OCI-LY1 (cell line): ENCODE measurements at regions not wholly inside any gene's neighbourhood (a gene's known extent, or its start where the extent isn't known, plus 50 kb on each side); places are given as distances from the start of the nearest gene placed in this dataset.

Experiments used
- H2AFZ ChIP-seq: fragments of 200-600 bp; sonication (generic), shearing (Covaris generic); 2 replicates; pipeline ENCODE4 v1.6.0; 2014; ENCODE audit warnings: antibody characterized with exemption, mild to moderate bottlenecking, low read length
- H3F3A ChIP-seq: fragments of 200-600 bp; sonication (generic), shearing (Covaris generic); 2 replicates; pipeline ENCODE4 v1.6.0; 2014; ENCODE audit warnings: mild to moderate bottlenecking, antibody characterized with exemption, low read length, moderate library complexity; ENCODE audit not compliant: insufficient read depth
- H3K27ac ChIP-seq: fragments of 200-600 bp; sonication (generic); 2 replicates; pipeline ENCODE4 v1.5.1; 2014; ENCODE audit warnings: low read length, mixed run types, mild to moderate bottlenecking, low read depth; ENCODE audit not compliant: poor library complexity, severe bottlenecking
- H3K27me3 ChIP-seq: fragments of 200-600 bp; sonication (generic); 2 replicates; pipeline ENCODE4 v1.6.0; 2014; ENCODE audit warnings: antibody characterized with exemption, mild to moderate bottlenecking, low read length, moderate library complexity; ENCODE audit not compliant: insufficient read depth
- H3K36me3 ChIP-seq: fragments of 200-600 bp; sonication (generic); 2 replicates; pipeline ENCODE4 v1.6.1; 2014; ENCODE audit warnings: mild to moderate bottlenecking, antibody characterized with exemption, low read length, moderate library complexity, mixed read lengths; ENCODE audit not compliant: insufficient read depth
- H3K4me1 ChIP-seq: fragments of 200-600 bp; sonication (generic); 2 replicates; pipeline ENCODE4 v1.5.1; 2014; ENCODE audit warnings: mild to moderate bottlenecking, low read length, moderate library complexity; ENCODE audit not compliant: insufficient read depth, severe bottlenecking
- H3K4me2 ChIP-seq: fragments of 200-600 bp; sonication (generic), shearing (Covaris generic); 2 replicates; pipeline ENCODE4 v1.6.1; 2014; ENCODE audit warnings: low read length
- H3K4me3 ChIP-seq: fragments of 200-600 bp; sonication (generic); 2 replicates; pipeline ENCODE4 v1.5.1; 2014; ENCODE audit warnings: low read length, low read depth, mild to moderate bottlenecking, mixed read lengths; ENCODE audit not compliant: poor library complexity, severe bottlenecking
- H3K79me2 ChIP-seq: fragments of 200-600 bp; shearing (Covaris generic); 2 replicates; pipeline ENCODE4 v1.6.1; 2016; ENCODE audit warnings: mixed run types, low read length, mixed read lengths; ENCODE audit not compliant: insufficient read depth
- H3K9ac ChIP-seq: fragments of 200-600 bp; sonication (generic), shearing (Covaris generic); 2 replicates; pipeline ENCODE4 v1.6.1; 2014; ENCODE audit warnings: mild to moderate bottlenecking, low read length, mixed read lengths
- H3K9me2 ChIP-seq: fragments of 200-600 bp; sonication (generic), shearing (Covaris generic); 2 replicates; pipeline ENCODE4 v1.6.1; 2014; ENCODE audit warnings: low read depth, mild to moderate bottlenecking, low read length, mixed read lengths
- H3K9me3 ChIP-seq: fragments of 200-600 bp; shearing (Covaris generic); 2 replicates; pipeline ENCODE4 v1.6.1; 2014; ENCODE audit warnings: low read length, mixed read lengths
- H4K20me1 ChIP-seq: fragments of 200-600 bp; sonication (generic), shearing (Covaris generic); 2 replicates; pipeline ENCODE4 v1.6.0; 2016; ENCODE audit warnings: mild to moderate bottlenecking, low read length; ENCODE audit not compliant: insufficient read depth
- CTCF ChIP-seq: fragments of 200-600 bp; sonication (generic), shearing (Covaris generic); IDR thresholded peaks from 2 replicates; pipeline ENCODE4 v1.5.1; 2017; ENCODE audit warnings: mild to moderate bottlenecking, antibody characterized with exemption, low read length, moderate library complexity, mixed read lengths
- EZH2 ChIP-seq: fragments of 200-600 bp; sonication (generic), shearing (Covaris generic); IDR thresholded peaks from 2 replicates; pipeline ENCODE4 v1.8.0; 2017; ENCODE audit warnings: borderline replicate concordance, mixed run types, mild to moderate bottlenecking, antibody characterized with exemption, low read length, moderate library complexity, mixed read lengths

DNA sequence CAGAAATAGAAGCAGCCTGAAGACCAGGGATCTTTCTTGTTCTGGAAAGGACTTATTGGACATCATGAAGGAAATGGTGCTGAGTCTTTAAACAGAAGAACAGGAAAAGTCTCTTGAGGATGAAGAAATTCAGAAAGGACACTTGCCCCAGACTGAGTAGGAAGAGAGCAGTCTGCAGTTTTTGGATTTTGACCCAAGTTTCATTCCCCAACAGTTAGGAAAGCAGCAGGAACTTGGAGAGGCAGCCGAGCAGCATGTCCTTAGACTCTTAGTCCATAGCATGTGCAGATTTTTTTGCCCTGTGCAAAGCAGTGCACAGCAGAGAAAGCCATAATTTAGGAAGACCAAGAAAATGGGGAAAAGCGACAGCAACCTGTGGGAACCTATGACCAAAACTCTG is 927.2 kb upstream of the AUTS2 start:
- Histone ChIP-seq H3K4me3 (no peak overlapping the region), H3K9ac (no peak overlapping the region)

GRCh38 chr7:68671671-68672070 is 926.6 kb upstream of the AUTS2 start:
- Histone ChIP-seq H3K9me3 (no peaks in the 10 kb centered on the region; the same call in 1 of the 2 replicates), H3F3A (no peaks in the 10 kb centered on the region), H3K4me2 (no peak overlapping the region), H3K27ac (no peak overlapping the region), H3K4me3 (no peak overlapping the region), H3K36me3 (no peaks in the 10 kb centered on the region; the same call in 1 of the 2 replicates), H3K9me2 (no peaks in the 10 kb centered on the region), H3K4me1 (peaks cover 2% of the 10 kb centered on the region), H3K9ac (no peak overlapping the region), H3K79me2 (no peaks in the 10 kb centered on the region), H4K20me1 (no peaks in the 10 kb centered on the region), H2AFZ (no peak overlapping the region), H3K27me3 (peaks cover 3% of the 10 kb centered on the region; the same call in 1 of the 2 replicates)
- TF ChIP-seq EZH2, result no peak
- peak; percentile 22; the same call in 1 of the 2 replicates for TF ChIP-seq CTCF

More for the DNA sequence above, 927.2 kb upstream of the AUTS2 start:
- no peaks in the 10 kb centered on the region; the same call in 1 of the 2 replicates for H3K9me3 ChIP-seq
- H3K27me3 ChIP-seq, result peaks cover 3% of the 10 kb centered on the region; the same call in 1 of the 2 replicates
- no peaks in the 10 kb centered on the region; the same call in 1 of the 2 replicates for H3K36me3 ChIP-seq
- no peak overlapping the region for H3K4me2 ChIP-seq
- H3K4me1 ChIP-seq, result peaks cover 8% of the 10 kb centered on the region
- no peak overlapping the region for H2AFZ ChIP-seq
- no peaks in the 10 kb centered on the region for H3K9me2 ChIP-seq
- no peaks in the 10 kb centered on the region for H4K20me1 ChIP-seq
- H3K79me2 ChIP-seq, result no peaks in the 10 kb centered on the region
- TF ChIP-seq CTCF, result no peak
- TF ChIP-seq EZH2, result no peak
- no peak overlapping the region for H3K27ac ChIP-seq
- no peaks in the 10 kb centered on the region for H3F3A ChIP-seq

DNA sequence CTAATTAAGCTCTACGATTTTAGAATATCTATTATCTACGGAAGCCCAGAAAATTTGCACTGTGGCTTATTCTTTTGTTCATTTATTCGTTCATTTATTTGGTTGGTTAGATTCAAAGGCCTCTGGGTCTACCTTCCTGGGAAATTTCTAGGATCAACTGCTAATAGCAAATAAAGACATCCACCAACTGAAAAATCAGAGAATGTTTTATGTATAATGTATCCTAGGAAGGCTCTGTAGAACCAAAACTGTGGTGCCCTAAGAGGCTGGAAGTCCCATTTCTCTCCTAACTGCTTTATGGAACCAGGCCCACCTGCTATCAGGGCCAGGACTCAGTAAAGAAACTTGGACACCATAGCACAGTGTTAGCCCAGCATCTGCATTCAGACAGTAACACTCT is 923.4 kb upstream of the AUTS2 start:
- Histone ChIP-seq H3K27me3 (peaks cover 3% of the 10 kb centered on the region; the same call in 1 of the 2 replicates), H4K20me1 (no peaks in the 10 kb centered on the region), H2AFZ (no peak overlapping the region), H3K4me3 (no peak overlapping the region), H3K36me3 (no peaks in the 10 kb centered on the region; the same call in 1 of the 2 replicates), H3K9me2 (no peaks in the 10 kb centered on the region), H3K9me3 (no peaks in the 10 kb centered on the region; the same call in 1 of the 2 replicates), H3K9ac (no peak overlapping the region), H3F3A (no peaks in the 10 kb centered on the region), H3K79me2 (no peaks in the 10 kb centered on the region), H3K4me1 (no peaks in the 10 kb centered on the region), H3K4me2 (no peak overlapping the region), H3K27ac (no peak overlapping the region)
- TF ChIP-seq CTCF (no peak), EZH2 (no peak)
